Activated naive CD8-positive, alpha-beta T cell (primary cell): ENCODE measurements at regions not wholly inside any gene's neighbourhood (a gene's known extent, or its start where the extent isn't known, plus 50 kb on each side); places are given as distances from the start of the nearest gene placed in this dataset.

Source experiments
- H3K27ac Mint-ChIP-seq: one replicate; pipeline ENCODE4 v1.8.0; 2021; ENCODE audit warnings: mixed read lengths
- H3K27me3 Mint-ChIP-seq: one replicate; pipeline ENCODE4 v1.8.0; 2021; ENCODE audit warnings: mixed read lengths
- H3K36me3 Mint-ChIP-seq: one replicate; pipeline ENCODE4 v1.8.0; 2021; ENCODE audit warnings: mixed read lengths
- H3K4me1 Mint-ChIP-seq: one replicate; pipeline ENCODE4 v1.8.0; 2021; ENCODE audit warnings: low read depth, mixed read lengths
- H3K4me3 Mint-ChIP-seq: one replicate; pipeline ENCODE4 v1.8.0; 2021; ENCODE audit warnings: mild to moderate bottlenecking, mixed read lengths
- H3K9me3 Mint-ChIP-seq: one replicate; pipeline ENCODE4 v1.8.0; 2021; ENCODE audit warnings: low read depth, mixed read lengths

DNA sequence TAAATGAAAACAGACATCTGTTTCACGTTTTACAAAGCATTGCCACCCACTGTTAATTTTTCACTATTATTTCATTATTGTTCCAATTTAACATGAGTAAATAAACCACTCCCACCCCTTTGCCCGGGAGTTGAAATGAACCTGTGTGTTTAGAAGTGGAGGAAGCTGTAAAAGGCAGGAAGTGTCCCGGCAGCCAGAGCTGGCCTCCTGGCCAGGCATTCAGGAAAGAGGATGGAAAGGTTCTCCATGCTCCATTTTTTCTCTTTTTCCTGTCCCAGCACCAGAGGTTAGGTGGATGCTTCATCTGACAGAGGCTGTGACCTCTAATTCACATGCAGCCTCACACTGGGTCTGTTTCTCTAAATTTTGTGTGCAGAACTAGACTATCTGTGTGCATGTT, 55.5 kb upstream of the LNX1 start:
- Mint-ChIP-seq H3K9me3 (no peaks in the 10 kb centered on the region), H3K27ac (no peak overlapping the region), H3K4me3 (no peak overlapping the region), H3K36me3 (no peaks in the 10 kb centered on the region), H3K4me1 (no peaks in the 10 kb centered on the region), H3K27me3 (peaks cover 2% of the 10 kb centered on the region)

DNA sequence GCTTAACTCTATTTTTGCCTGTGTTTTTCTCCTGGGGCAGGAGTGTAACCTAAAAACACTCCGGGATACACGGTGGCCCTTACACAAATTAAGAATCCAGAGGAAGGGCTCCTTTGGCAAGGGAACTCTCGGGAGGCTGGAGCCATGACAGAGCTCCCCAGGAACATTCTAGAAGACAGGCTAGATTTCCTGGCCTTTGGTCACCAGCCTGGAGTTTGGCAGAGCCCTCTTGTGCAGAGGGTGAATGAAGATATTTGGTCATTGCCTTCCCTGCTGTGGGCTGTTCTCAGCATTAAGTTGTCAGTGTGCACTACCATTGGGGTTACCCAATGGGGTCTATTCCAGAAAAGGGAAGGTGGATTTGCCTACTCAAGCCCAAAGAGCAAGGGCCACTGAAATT, 53.8 kb upstream of the LNX1 start:
- H3K36me3 Mint-ChIP-seq = no peaks in the 10 kb centered on the region
- peaks cover 2% of the 10 kb centered on the region for H3K27me3 Mint-ChIP-seq
- no peaks in the 10 kb centered on the region for H3K4me1 Mint-ChIP-seq
- H3K27ac Mint-ChIP-seq = no peak overlapping the region
- H3K9me3 Mint-ChIP-seq = no peaks in the 10 kb centered on the region
- H3K4me3 Mint-ChIP-seq = no peak overlapping the region

DNA sequence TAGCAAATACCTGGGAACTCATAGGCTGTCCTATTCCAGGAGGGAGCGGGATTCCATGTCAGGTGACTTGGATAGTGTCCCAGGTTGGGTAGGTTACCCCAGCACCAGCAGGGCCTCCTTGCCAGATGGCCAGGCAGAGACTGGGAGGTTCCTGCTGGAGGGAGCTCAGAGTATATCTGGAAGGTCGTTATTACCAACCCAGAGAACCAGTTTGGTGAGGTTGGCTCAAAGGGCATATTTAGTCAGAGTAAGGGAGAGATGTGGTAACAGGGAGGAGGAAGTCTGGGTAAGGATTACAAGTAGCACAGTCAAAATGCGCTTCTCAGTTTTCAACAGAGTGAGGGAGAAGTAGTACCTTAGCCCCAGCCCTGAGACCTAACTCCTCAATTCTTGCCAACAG, 53.3 kb upstream of the LNX1 start:
- no peak overlapping the region for H3K4me3 Mint-ChIP-seq
- no peaks in the 10 kb centered on the region for H3K9me3 Mint-ChIP-seq
- H3K27me3 Mint-ChIP-seq = no peaks in the 10 kb centered on the region
- H3K4me1 Mint-ChIP-seq = no peaks in the 10 kb centered on the region
- no peaks in the 10 kb centered on the region for H3K36me3 Mint-ChIP-seq
- H3K27ac Mint-ChIP-seq = no peak overlapping the region
